ENCODE measurements at regions not wholly inside any gene's neighbourhood (a gene's known extent, or its start where the extent isn't known, plus 50 kb on each side); places are given as distances from the start of the nearest gene placed in this dataset.

DNA sequence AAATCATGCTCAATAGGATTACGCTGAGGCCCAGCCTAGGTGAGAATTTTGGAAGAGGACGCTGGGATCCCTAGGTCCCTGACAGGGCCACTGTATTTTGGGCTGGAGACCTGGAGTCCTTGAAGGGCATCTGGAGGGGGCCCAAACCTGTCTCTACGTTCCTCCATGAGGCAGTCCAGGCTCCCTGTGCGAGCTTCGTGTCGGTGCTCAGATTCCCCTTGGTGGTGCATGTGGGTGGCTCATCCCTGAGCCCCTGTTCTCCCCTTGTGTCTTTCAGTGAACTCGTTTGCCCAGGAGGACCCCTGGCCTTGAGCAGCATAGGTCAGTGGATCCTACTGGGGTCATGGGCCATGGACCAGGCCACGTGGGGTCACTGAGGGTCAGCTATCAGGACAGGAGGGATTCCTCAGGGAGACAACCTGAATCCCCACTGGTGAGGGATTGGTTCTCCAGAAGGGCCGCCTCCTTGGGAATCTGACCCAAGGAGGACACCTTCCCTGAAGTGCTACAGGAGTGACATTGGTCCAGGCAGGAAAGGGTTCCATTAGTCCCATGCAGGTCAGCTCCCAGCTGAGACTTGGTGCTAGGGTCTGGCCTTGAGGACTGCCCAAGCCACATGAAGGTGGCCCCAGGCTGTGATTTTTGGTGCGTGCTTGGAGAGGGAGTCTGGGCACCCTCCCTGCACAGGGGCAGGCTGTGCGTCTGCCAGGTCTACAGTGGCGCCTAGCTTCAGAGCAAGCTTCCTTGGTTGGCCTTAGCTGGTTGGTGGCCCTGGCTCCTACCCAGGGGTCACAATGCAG is 229.8 kb downstream of the SNRPN start:
- POLR2A ChIA-PET: no interaction called here
- Histone ChIP-seq H3K4me1 (replicated peaks in 1 of 2; ENCODE audit: control insufficient read depth in 2 of 2, insufficient read depth in 2 of 2, low read length in 2 of 2) (no peaks in the 10 kb centered on the region), H3K9me1 (ENCODE audit: control insufficient read depth, insufficient read depth, low read length) (no peaks in the 10 kb centered on the region), H3K27me3 (ENCODE audit: control insufficient read depth in 2 of 2, insufficient read depth in 2 of 2, low read length in 2 of 2) (no peaks in the 10 kb centered on the region), H3K4me2 (ENCODE audit: insufficient read depth, low read length) (no peak overlapping the region), H4K20me1 (replicated peaks; ENCODE audit: control insufficient read depth, insufficient read depth, low read length) (no peaks in the 10 kb centered on the region), H3K36me3 (ENCODE audit: control insufficient read depth, insufficient read depth, low read length) (no peaks in the 10 kb centered on the region), H3K4me3 (no peak overlapping the region), H3K9ac (ENCODE audit: insufficient read depth in 1 of 2, low read depth in 2 of 2, low read length in 2 of 2) (no peak overlapping the region), H2AFZ (ENCODE audit: low read depth, low read length) (no peak overlapping the region), H3K27ac (ENCODE audit: extremely low read depth, low read depth, low read length) (no peak overlapping the region), H3K79me2 (ENCODE audit: control insufficient read depth, insufficient read depth, low read length) (no peaks in the 10 kb centered on the region), H3K9me3 (replicated peaks; ENCODE audit: control insufficient read depth, insufficient read depth, low read depth, low read length) (no peaks in the 10 kb centered on the region)
- intact Hi-C loops (cut with micrococcal nuclease) (no loop called here), in situ Hi-C loops (cut with MboI) (no loop called here)
- ATAC-seq (no peak), DNase-seq (ENCODE audit: extremely low read depth in 1 of 4, low spot score in 3 of 4) (no peak), FAIRE-seq (no peak)
- CTCF ChIA-PET (ENCODE audit: low intra/inter-chr PET ratio): no interaction called here
- TF ChIP-seq HLTF (IDR thresholded peaks at IDR 0.05) (no peak), HMG20A (CRISPR knock-in tag; conservative IDR thresholded peaks at IDR 0.05) (no peak), ZNF395 (CRISPR knock-in tag; IDR thresholded peaks at IDR 0.05) (no peak), E2F4 (CRISPR knock-in tag; IDR thresholded peaks at IDR 0.05; ENCODE audit: low read depth) (no peak), RFX1 (IDR thresholded peaks at IDR 0.05) (no peak), FOXJ3 (CRISPR knock-in tag; IDR thresholded peaks at IDR 0.05) (no peak), ZNF24 (IDR thresholded peaks at IDR 0.05) (no peak), TBP (optimal IDR thresholded peaks at IDR 0.05; ENCODE audit: low read depth, low read length) (no peak), CCAR2 (IDR thresholded peaks at IDR 0.05; ENCODE audit: low read depth, low read length) (no peak), NR2C1 (IDR thresholded peaks at IDR 0.05) (no peak), NR2C1 (tag; IDR thresholded peaks at IDR 0.05) (no peak)
- WGBS (ENCODE audit: insufficient coverage, low coverage, missing lambda C conversion rate): 0% methylated on average over 9 of the region's 12 CpGs
- BruUV-seq (replicated peaks): no TSS peak
